CD14-positive monocyte (primary cell): ENCODE measurements at regions not wholly inside any gene's neighbourhood (a gene's known extent, or its start where the extent isn't known, plus 50 kb on each side); places are given as distances from the start of the nearest gene placed in this dataset.

Experiments
- DNase-seq, 3 donors: peaks; one replicate each; pipeline ENCODE4 v3.0.0-alpha.2; 2011 to 2022
- H2AFZ ChIP-seq: 2 replicates; pipeline ENCODE4 v1.6.0; 2012; ENCODE audit warnings: mild to moderate bottlenecking, low read depth, low read length, inconsistent platforms; ENCODE audit not compliant: insufficient read depth, poor library complexity, severe bottlenecking
- H3K27ac ChIP-seq, 2 donors: 1 replicate in 1 of 2; 2 replicates in 1 of 2; pipeline ENCODE4 v1.5.1; 2012 to 2013; ENCODE audit warnings: low read length in 2 of 2, control low read depth in 1 of 2, inconsistent platforms in 1 of 2, low read depth in 1 of 2, mild to moderate bottlenecking in 1 of 2
- H3K27me3 ChIP-seq, 2 donors: one replicate each; pipeline versions ENCODE4 v1.6.0 to v1.6.1; 2011 to 2013; ENCODE audit warnings: low read length in 2 of 2; ENCODE audit not compliant: control insufficient read depth in 2 of 2, insufficient read depth in 2 of 2
- H3K36me3 ChIP-seq, 2 donors: replicated peaks in 1 of 2; 1 replicate in 1 of 2; 2 replicates in 1 of 2; pipeline versions ENCODE4 v1.5.1 to v1.6.1; 2012 to 2013; ENCODE audit warnings: low read length in 2 of 2, control low read depth in 1 of 2, inconsistent platforms in 1 of 2, mild to moderate bottlenecking in 1 of 2; ENCODE audit not compliant: insufficient read depth in 2 of 2, control insufficient read depth in 1 of 2
- H3K4me1 ChIP-seq, 2 donors: 1 replicate in 1 of 2; 2 replicates in 1 of 2; pipeline versions ENCODE4 v1.5.1 to v1.6.1; 2012 to 2013; ENCODE audit warnings: low read length in 2 of 2, control low read depth in 1 of 2, inconsistent platforms in 1 of 2, mild to moderate bottlenecking in 1 of 2, moderate library complexity in 1 of 2; ENCODE audit not compliant: insufficient read depth in 2 of 2, control insufficient read depth in 1 of 2
- H3K4me2 ChIP-seq: replicated peaks from 2 replicates; pipeline ENCODE3; 2012; ENCODE audit warnings: low read length, moderate library complexity, mild to moderate bottlenecking; ENCODE audit not compliant: poor library complexity, severe bottlenecking; ENCODE audit errors: extremely low read depth
- H3K4me3 ChIP-seq, 3 experiments: fragments of 200-600 bp in 1 of 3; sonication (generic) in 1 of 3; replicated peaks in 1 of 3; 1 replicate in 2 of 3; 2 replicates in 1 of 3; pipeline ENCODE4 v1.5.1; 2011 to 2013; ENCODE audit warnings: low read length in 3 of 3, mild to moderate bottlenecking in 3 of 3, control low read depth in 2 of 3, low read depth in 2 of 3, inconsistent platforms in 1 of 3, moderate library complexity in 1 of 3
- H3K79me2 ChIP-seq: 2 replicates; pipeline ENCODE4 v1.6.0; 2012; ENCODE audit warnings: mild to moderate bottlenecking, control low read depth, inconsistent platforms, low read length, moderate library complexity; ENCODE audit not compliant: insufficient read depth
- H3K9ac ChIP-seq: 2 replicates; pipeline ENCODE4 v1.6.0; 2017; ENCODE audit warnings: low read length, mild to moderate bottlenecking; ENCODE audit not compliant: insufficient read depth, poor library complexity, severe bottlenecking
- H3K9me3 ChIP-seq, 2 donors: replicated peaks in 1 of 2; 1 replicate in 1 of 2; 2 replicates in 1 of 2; pipeline versions ENCODE4 v1.5.1 to v1.6.1; 2012 to 2013; ENCODE audit warnings: low read length in 2 of 2, control low read depth in 1 of 2; ENCODE audit not compliant: control insufficient read depth in 1 of 2, insufficient read depth in 1 of 2
- H4K20me1 ChIP-seq: 2 replicates; pipeline ENCODE4 v1.6.0; 2012; ENCODE audit warnings: mild to moderate bottlenecking, low read length, control low read depth, moderate library complexity; ENCODE audit not compliant: insufficient read depth
- H3K27ac Mint-ChIP-seq, 7 donors: one replicate each; pipeline ENCODE4 v1.8.0; 2020; ENCODE audit warnings: mild to moderate bottlenecking in 7 of 7, mixed read lengths in 7 of 7, moderate library complexity in 6 of 7, inconsistent platforms in 2 of 7
- H3K27me3 Mint-ChIP-seq, 3 donors: one replicate each; pipeline ENCODE4 v1.8.0; 2021 to 2022; ENCODE audit warnings: low read depth in 3 of 3, mild to moderate bottlenecking in 3 of 3, mixed read lengths in 3 of 3, moderate library complexity in 3 of 3, inconsistent platforms in 1 of 3
- H3K36me3 Mint-ChIP-seq, 2 donors: one replicate each; pipeline ENCODE4 v1.8.0; 2020; ENCODE audit warnings: mixed read lengths in 2 of 2, inconsistent platforms in 1 of 2, mild to moderate bottlenecking in 1 of 2
- H3K4me1 Mint-ChIP-seq: one replicate; pipeline ENCODE4 v1.8.0; 2020; ENCODE audit warnings: mild to moderate bottlenecking, mixed read lengths
- H3K4me3 Mint-ChIP-seq, 2 donors: one replicate each; pipeline ENCODE4 v1.8.0; 2020; ENCODE audit warnings: mild to moderate bottlenecking in 2 of 2, mixed read lengths in 2 of 2, moderate library complexity in 1 of 2
- H3K9me3 Mint-ChIP-seq, 7 donors: one replicate each; pipeline ENCODE4 v1.8.0; 2020 to 2022; ENCODE audit warnings: mixed read lengths in 7 of 7, mild to moderate bottlenecking in 6 of 7, moderate library complexity in 6 of 7, inconsistent platforms in 2 of 7
- CTCF ChIP-seq: fragments of 200-600 bp; IDR thresholded peaks from one replicate; pipeline ENCODE4 v1.8.0; 2022; ENCODE audit warnings: antibody characterized with exemption, mild to moderate bottlenecking
- WGBS: methylation state at CpG from one replicate; pipeline ENCODE4 v1.1.5; 2013; ENCODE audit warnings: missing lambda C conversion rate; ENCODE audit not compliant: insufficient coverage; 5-methylcytosine and 5-hydroxymethylcytosine counted together
- intact Hi-C, 2 donors: fragments of 100-400 bp; cut with micrococcal nuclease; formaldehyde crosslinking; loops; one replicate each; pipeline versions ENCODE4 v1.15.0 to v1.15.1; 2023

DNA sequence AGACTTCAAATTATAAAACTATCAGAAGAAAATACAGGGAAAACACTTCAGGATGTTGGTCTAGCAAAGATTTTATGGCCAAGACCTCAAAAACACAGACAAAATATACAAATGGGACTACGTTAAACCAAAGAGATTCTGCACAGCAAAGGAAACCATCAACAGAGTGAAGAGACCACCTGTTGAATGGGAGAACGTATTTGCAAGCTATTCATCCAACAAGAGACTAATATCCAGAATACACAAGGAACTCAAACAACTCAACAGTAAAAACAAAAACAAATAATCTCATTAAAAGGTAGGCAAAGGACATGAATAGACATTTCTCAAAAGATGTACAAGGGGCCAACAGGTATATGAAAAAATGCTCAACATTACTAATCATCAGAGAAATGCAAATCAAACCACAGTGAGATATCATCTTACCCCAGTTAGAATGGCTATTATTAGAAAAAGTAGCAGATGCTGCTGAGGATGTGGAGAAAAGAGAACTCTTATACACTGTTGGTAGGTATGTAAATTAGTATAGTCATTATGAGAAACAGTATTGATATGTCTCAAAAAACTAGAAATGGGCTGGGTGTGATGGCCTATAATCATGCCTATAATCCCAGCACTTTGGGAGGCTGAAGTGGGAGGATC lies 112.6 kb downstream of the LRIG2 start:
- H2AFZ ChIP-seq = no peak overlapping the region
- intact Hi-C loops = no loop called here
- no peaks in the 10 kb centered on the region for H3K4me1 ChIP-seq
- no peaks in the 10 kb centered on the region for H3K27me3 ChIP-seq
- H3K27me3 Mint-ChIP-seq = peaks cover 2 to 15% (median 4%) of the 10 kb centered on the region in 3 donors
- no peak for TF ChIP-seq CTCF
- no peaks in the 10 kb centered on the region for H3K36me3 ChIP-seq
- no peak overlapping the region for H3K4me2 ChIP-seq
- H3K4me1 Mint-ChIP-seq = no peaks in the 10 kb centered on the region
- no peaks in the 10 kb centered on the region for H3K9me3 ChIP-seq
- no CpG with 5 or more reads among the region's 2 CpGs for WGBS
- no peak for DNase-seq
- no peak overlapping the region for H3K9ac ChIP-seq
- no peak overlapping the region for H3K4me3 ChIP-seq
- no peaks in the 10 kb centered on the region for H3K36me3 Mint-ChIP-seq
- no peak overlapping the region for H3K27ac Mint-ChIP-seq
- no peak overlapping the region for H3K4me3 Mint-ChIP-seq
- peaks cover 0 to 4% (median 0%) of the 10 kb centered on the region in 7 donors for H3K9me3 Mint-ChIP-seq
- H3K27ac ChIP-seq = no peak overlapping the region
- no peaks in the 10 kb centered on the region for H3K79me2 ChIP-seq
- H4K20me1 ChIP-seq = no peaks in the 10 kb centered on the region

DNA sequence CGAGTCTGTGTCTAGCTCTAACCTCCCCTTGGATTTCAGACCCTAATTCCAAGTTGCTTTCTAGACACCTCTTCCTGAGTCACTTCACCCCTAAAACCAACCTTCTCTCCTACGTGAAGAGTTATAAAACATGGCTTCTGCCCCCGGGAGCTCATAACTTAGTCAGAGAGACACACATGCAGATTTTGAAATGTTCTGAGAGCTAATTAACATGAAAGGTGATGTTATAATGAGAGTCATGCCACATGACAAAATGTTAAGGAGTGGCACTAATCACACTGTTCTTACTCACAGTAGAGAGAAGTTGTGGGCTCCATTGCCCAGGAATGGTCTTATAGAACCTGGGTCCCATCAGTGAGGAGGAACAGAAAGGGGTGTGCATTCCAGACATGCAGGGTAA lies 117.1 kb downstream of the LRIG2 start:
- peaks cover 19% of the 10 kb centered on the region for H3K4me1 Mint-ChIP-seq
- intact Hi-C loops = no loop called here
- Histone ChIP-seq H3K4me1 (peaks cover 6 to 11% of the 10 kb centered on the region in 2 donors), H3K9me3 (peaks cover 0 to 9% of the 10 kb centered on the region in 2 donors), H3K4me2 (no peak overlapping the region), H3K79me2 (no peaks in the 10 kb centered on the region), H3K27me3 (no peaks in the 10 kb centered on the region), H3K4me3 (no peak overlapping the region), H2AFZ (no peak overlapping the region), H3K36me3 (no peaks in the 10 kb centered on the region), H3K27ac (no peak overlapping the region), H3K9ac (no peak overlapping the region), H4K20me1 (no peaks in the 10 kb centered on the region)
- H3K27ac Mint-ChIP-seq = no peak overlapping the region
- H3K9me3 Mint-ChIP-seq = peaks cover 6 to 17% (median 12%) of the 10 kb centered on the region in 7 donors
- DNase-seq = no peak
- no peak for TF ChIP-seq CTCF
- WGBS = 83% methylated on average over 1 of the region's 3 CpGs
- H3K36me3 Mint-ChIP-seq = no peaks in the 10 kb centered on the region
- H3K4me3 Mint-ChIP-seq = no peak overlapping the region
- H3K27me3 Mint-ChIP-seq = peaks cover 0 to 3% (median 3%) of the 10 kb centered on the region in 3 donors
